ENCODE measurements at regions not wholly inside any gene's neighbourhood (a gene's known extent, or its start where the extent isn't known, plus 50 kb on each side); places are given as distances from the start of the nearest gene placed in this dataset.

- Histone ChIP-seq H3K27ac (ENCODE audit: poor library complexity, severe bottlenecking) (no peak overlapping the region), H3K4me1 (ENCODE audit: insufficient read depth, poor library complexity, severe bottlenecking) (no peaks in the 10 kb centered on the region), H3K4me3 (ENCODE audit: severe bottlenecking) (no peak overlapping the region), H3K27me3 (ENCODE audit: insufficient read depth, poor library complexity, severe bottlenecking) (no peaks in the 10 kb centered on the region), H3K36me3 (ENCODE audit: low read depth) (no peaks in the 10 kb centered on the region), H3K9me3 (ENCODE audit: severe bottlenecking) (no peaks in the 10 kb centered on the region)
- ATAC-seq (ENCODE audit: low read depth) (no peak), DNase-seq (ENCODE audit: low spot score) (no peak)
- no peak for TF ChIP-seq CTCF (IDR thresholded peaks at IDR 0.05; ENCODE audit: poor library complexity, severe bottlenecking)
Observed at GRCh38 chr12:92424338-92424737, 278.5 kb upstream of the PLEKHG7 start.

- peak; percentile 36; the same call in 2 of the 3 replicates for ATAC-seq (ENCODE audit: low read depth)
- no peak overlapping the region for H3K4me3 ChIP-seq (ENCODE audit: severe bottlenecking)
Observed at GRCh38 chr12:92421701-92422100, 276.1 kb upstream of the BTG1 start.

GRCh38 chr12:92421042-92421441, 275.4 kb upstream of the BTG1 start:
- DNase-seq (ENCODE audit: low spot score) (no peak), ATAC-seq (ENCODE audit: low read depth) (no peak)
- TF ChIP-seq CTCF (IDR thresholded peaks at IDR 0.05; ENCODE audit: poor library complexity, severe bottlenecking) = no peak
- Histone ChIP-seq H3K27ac (ENCODE audit: poor library complexity, severe bottlenecking) (no peak overlapping the region), H3K4me3 (ENCODE audit: severe bottlenecking) (no peak overlapping the region), H3K36me3 (ENCODE audit: low read depth) (no peaks in the 10 kb centered on the region), H3K9me3 (ENCODE audit: severe bottlenecking) (no peaks in the 10 kb centered on the region), H3K27me3 (ENCODE audit: insufficient read depth, poor library complexity, severe bottlenecking) (no peaks in the 10 kb centered on the region), H3K4me1 (ENCODE audit: insufficient read depth, poor library complexity, severe bottlenecking) (no peaks in the 10 kb centered on the region)

More at GRCh38 chr12:92421701-92422100, 276.1 kb upstream of the BTG1 start:
- no peaks in the 10 kb centered on the region for H3K4me1 ChIP-seq (ENCODE audit: insufficient read depth, poor library complexity, severe bottlenecking)
- no peaks in the 10 kb centered on the region for H3K9me3 ChIP-seq (ENCODE audit: severe bottlenecking)
- no peak for DNase-seq (ENCODE audit: low spot score)
- no peak overlapping the region for H3K27ac ChIP-seq (ENCODE audit: poor library complexity, severe bottlenecking)
- no peaks in the 10 kb centered on the region for H3K27me3 ChIP-seq (ENCODE audit: insufficient read depth, poor library complexity, severe bottlenecking)
- H3K36me3 ChIP-seq (ENCODE audit: low read depth) = no peaks in the 10 kb centered on the region
- TF ChIP-seq CTCF (IDR thresholded peaks at IDR 0.05; ENCODE audit: poor library complexity, severe bottlenecking) = no peak

- DNase-seq (ENCODE audit: low spot score) (no peak), ATAC-seq (ENCODE audit: low read depth) (no peak)
- Histone ChIP-seq H3K27me3 (ENCODE audit: insufficient read depth, poor library complexity, severe bottlenecking) (no peaks in the 10 kb centered on the region), H3K36me3 (ENCODE audit: low read depth) (no peaks in the 10 kb centered on the region), H3K4me3 (ENCODE audit: severe bottlenecking) (no peak overlapping the region), H3K4me1 (ENCODE audit: insufficient read depth, poor library complexity, severe bottlenecking) (no peaks in the 10 kb centered on the region), H3K27ac (ENCODE audit: poor library complexity, severe bottlenecking) (no peak overlapping the region), H3K9me3 (ENCODE audit: severe bottlenecking) (no peaks in the 10 kb centered on the region)
- no peak for TF ChIP-seq CTCF (IDR thresholded peaks at IDR 0.05; ENCODE audit: poor library complexity, severe bottlenecking)
Observed at GRCh38 chr12:92419201-92419600, 273.6 kb upstream of the BTG1 start.

- H3K4me3 ChIP-seq (ENCODE audit: severe bottlenecking) = no peak overlapping the region
- no peak for DNase-seq (ENCODE audit: low spot score)
- H3K27me3 ChIP-seq (ENCODE audit: insufficient read depth, poor library complexity, severe bottlenecking) = no peaks in the 10 kb centered on the region
- TF ChIP-seq CTCF (IDR thresholded peaks at IDR 0.05; ENCODE audit: poor library complexity, severe bottlenecking) = no peak
- H3K4me1 ChIP-seq (ENCODE audit: insufficient read depth, poor library complexity, severe bottlenecking) = no peaks in the 10 kb centered on the region
- no peaks in the 10 kb centered on the region for H3K9me3 ChIP-seq (ENCODE audit: severe bottlenecking)
- H3K27ac ChIP-seq (ENCODE audit: poor library complexity, severe bottlenecking) = no peak overlapping the region
- no peaks in the 10 kb centered on the region for H3K36me3 ChIP-seq (ENCODE audit: low read depth)
- no peak for ATAC-seq (ENCODE audit: low read depth)
Observed at GRCh38 chr12:92418381-92418780, 272.7 kb upstream of the BTG1 start.
